ENCODE measurements at regions not wholly inside any gene's neighbourhood (a gene's known extent, or its start where the extent isn't known, plus 50 kb on each side); places are given as distances from the start of the nearest gene placed in this dataset.

DNA sequence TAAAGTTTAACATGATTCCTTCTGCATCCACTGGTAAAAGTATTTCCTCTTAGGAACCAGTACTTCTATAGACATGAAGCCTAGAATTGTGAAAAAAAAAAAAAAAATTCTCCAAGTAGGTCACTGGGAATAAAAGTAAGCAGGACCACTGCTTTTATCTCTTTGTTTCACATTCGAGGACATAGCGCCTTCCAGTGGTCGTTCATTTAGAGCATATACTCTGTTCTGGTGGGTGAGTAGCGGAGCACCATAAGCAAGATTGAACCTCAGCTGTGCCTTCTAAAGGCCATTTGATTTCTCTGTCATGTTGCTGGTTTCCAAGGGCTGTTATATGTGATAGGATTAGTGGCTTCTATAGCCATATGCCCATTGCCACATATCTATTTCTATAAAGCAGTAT, 393.1 kb downstream of the TMEM232 start:
- WGBS, 2 experiments, result 53 to 61% methylated on average over 4 of the region's 4 CpGs
- H3K27ac ChIP-seq (ENCODE audit: insufficient read depth, low read depth, low read length, poor library complexity, severe bottlenecking), result no peak overlapping the region
- H3K4me1 ChIP-seq (ENCODE audit: control insufficient read depth, insufficient read depth, low read length), result no peaks in the 10 kb centered on the region
- no peaks in the 10 kb centered on the region for H3K9me3 ChIP-seq (ENCODE audit: control insufficient read depth, low read length)
- no peaks in the 10 kb centered on the region for H3K36me3 ChIP-seq (ENCODE audit: control insufficient read depth, insufficient read depth, low read length)
- H3K27me3 ChIP-seq (ENCODE audit: control insufficient read depth, insufficient read depth, low read length, poor library complexity, severe bottlenecking), result no peaks in the 10 kb centered on the region
- H3K4me3 ChIP-seq (ENCODE audit: insufficient read depth, low read depth, low read length), result no peak overlapping the region

DNA sequence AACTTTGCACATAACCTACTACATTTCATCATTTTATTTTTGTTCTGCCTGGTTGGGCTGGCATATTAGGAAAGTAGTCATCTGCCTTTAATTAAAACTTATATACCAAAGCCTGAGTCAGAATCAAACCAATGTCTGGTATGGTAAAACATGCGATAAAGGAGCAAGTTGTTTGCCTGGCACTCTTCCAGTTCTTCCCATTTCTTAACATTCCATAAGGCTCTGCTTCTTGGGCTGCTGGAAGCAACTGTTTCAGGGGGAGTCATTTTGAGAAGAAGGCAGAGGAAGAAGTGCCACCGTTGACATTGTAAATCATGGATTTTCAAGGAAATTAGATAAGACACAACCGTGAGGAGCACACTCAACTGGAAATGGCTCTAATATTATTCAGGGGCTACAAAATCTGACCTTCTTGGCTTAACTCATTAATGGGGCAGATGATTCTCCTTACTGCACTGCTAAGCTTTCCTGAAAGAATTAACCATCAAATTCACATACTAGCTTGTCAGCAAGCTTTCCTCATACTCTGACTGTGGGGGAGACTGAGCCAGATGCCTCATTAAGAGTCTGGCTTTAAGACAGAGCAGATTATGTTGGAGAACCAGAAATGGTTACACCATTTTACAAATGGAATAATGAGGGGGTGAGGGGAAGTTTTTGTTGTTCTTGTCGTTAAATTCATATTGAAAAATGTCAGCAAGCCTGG, 391.0 kb downstream of the TMEM232 start:
- Histone ChIP-seq H3K27ac (ENCODE audit: insufficient read depth, low read depth, low read length, poor library complexity, severe bottlenecking) (no peak overlapping the region), H3K9me3 (ENCODE audit: control insufficient read depth, low read length) (no peaks in the 10 kb centered on the region), H3K4me3 (ENCODE audit: insufficient read depth, low read depth, low read length) (no peak overlapping the region), H3K4me1 (ENCODE audit: control insufficient read depth, insufficient read depth, low read length) (no peaks in the 10 kb centered on the region), H3K36me3 (ENCODE audit: control insufficient read depth, insufficient read depth, low read length) (no peaks in the 10 kb centered on the region), H3K27me3 (ENCODE audit: control insufficient read depth, insufficient read depth, low read length, poor library complexity, severe bottlenecking) (no peaks in the 10 kb centered on the region)
- WGBS, 2 experiments, result 93 to 97% methylated on average over 4 of the region's 4 CpGs

DNA sequence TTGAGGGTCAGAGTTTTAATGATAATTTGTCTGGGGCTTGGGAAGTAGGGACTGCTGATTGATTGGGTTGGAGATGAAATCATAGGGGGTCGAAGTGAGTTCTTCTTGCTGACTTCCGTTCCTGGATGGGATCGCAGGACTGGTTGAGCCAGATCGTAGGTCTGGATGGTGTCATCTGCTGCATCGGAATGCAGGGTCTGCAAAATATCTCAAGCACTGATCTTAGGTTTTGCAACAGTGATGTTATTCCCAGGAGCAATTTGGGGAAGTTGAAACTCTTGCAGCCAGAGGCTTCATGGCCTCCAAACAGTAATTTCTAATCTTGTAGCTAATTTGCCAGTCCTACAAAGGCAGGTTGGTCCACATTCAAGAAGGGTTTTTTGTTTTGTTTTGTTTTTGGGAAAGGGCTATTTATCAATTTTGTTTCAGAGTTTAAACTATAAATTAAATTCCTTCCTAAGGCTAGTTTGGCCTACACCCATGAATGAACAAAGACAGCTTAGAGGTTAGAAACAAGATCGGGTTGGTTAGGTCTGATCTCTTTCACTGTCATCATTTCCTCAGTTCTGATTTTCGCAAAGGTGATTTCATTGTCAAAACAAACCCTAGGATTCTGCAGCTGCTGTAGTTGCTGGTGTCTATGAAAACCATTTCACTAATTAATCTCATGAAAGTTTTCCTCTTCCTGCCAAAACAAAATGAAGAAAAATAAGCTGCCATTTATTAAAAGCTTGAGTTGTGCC, 388.0 kb downstream of the TMEM232 start:
- Histone ChIP-seq H3K4me3 (ENCODE audit: insufficient read depth, low read depth, low read length) (no peak overlapping the region), H3K27ac (ENCODE audit: insufficient read depth, low read depth, low read length, poor library complexity, severe bottlenecking) (no peak overlapping the region), H3K36me3 (ENCODE audit: control insufficient read depth, insufficient read depth, low read length) (no peaks in the 10 kb centered on the region), H3K4me1 (ENCODE audit: control insufficient read depth, insufficient read depth, low read length) (no peaks in the 10 kb centered on the region), H3K27me3 (ENCODE audit: control insufficient read depth, insufficient read depth, low read length, poor library complexity, severe bottlenecking) (no peaks in the 10 kb centered on the region), H3K9me3 (ENCODE audit: control insufficient read depth, low read length) (no peaks in the 10 kb centered on the region)
- 93 to 97% methylated on average over 7 of the region's 7 CpGs for WGBS, 2 experiments

DNA sequence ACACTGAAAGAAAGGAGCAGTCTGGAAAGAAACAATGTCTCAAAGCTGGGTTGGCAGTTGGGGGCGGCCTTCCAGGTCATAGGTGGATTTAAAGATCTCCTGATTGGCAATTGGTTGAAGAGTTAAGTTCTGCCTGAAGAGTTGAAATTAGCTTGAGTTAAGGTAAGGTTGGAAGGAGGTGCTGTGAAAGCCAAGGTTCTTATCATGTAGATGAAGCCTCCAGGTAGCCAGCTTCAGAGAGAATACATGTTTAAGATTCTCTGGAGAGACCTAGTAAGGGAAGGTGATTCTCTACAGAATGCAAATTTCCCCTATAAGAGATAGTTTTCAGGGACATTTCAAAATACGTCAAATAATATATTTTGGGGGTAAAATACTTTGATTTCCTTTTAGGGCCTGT, 387.1 kb downstream of the TMEM232 start:
- H3K27ac ChIP-seq (ENCODE audit: insufficient read depth, low read depth, low read length, poor library complexity, severe bottlenecking), result no peak overlapping the region

DNA sequence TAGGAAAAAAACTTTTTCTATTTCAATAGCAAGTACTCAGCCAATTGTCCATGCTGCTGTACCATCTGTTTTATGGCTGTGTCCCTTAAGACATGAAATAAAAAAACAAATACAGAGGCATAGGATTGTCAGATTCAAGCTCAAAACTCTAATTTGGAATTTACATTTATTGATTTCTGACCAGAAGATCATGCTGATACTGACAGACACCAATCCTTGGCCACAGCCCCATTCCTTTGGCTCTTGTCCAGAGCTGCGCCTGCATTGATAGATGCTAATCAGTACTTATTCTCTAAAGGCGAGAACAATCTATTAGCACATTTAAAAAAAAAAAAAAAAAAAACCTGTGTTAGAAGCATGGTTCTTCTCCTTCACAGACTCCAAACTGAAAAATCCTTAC, 384.6 kb downstream of the TMEM232 start:
- Histone ChIP-seq H3K9me3 (ENCODE audit: control insufficient read depth, low read length) (no peaks in the 10 kb centered on the region), H3K36me3 (ENCODE audit: control insufficient read depth, insufficient read depth, low read length) (no peaks in the 10 kb centered on the region), H3K4me1 (ENCODE audit: control insufficient read depth, insufficient read depth, low read length) (no peaks in the 10 kb centered on the region), H3K27ac (ENCODE audit: insufficient read depth, low read depth, low read length, poor library complexity, severe bottlenecking) (no peak overlapping the region), H3K4me3 (ENCODE audit: insufficient read depth, low read depth, low read length) (no peak overlapping the region), H3K27me3 (ENCODE audit: control insufficient read depth, insufficient read depth, low read length, poor library complexity, severe bottlenecking) (no peaks in the 10 kb centered on the region)
- WGBS, 2 experiments, result 90 to 100% methylated on average over 2 of the region's 2 CpGs

More for the DNA sequence above, 387.1 kb downstream of the TMEM232 start:
- no peak overlapping the region for H3K4me3 ChIP-seq (ENCODE audit: insufficient read depth, low read depth, low read length)
- no peaks in the 10 kb centered on the region for H3K27me3 ChIP-seq (ENCODE audit: control insufficient read depth, insufficient read depth, low read length, poor library complexity, severe bottlenecking)
- no peaks in the 10 kb centered on the region for H3K9me3 ChIP-seq (ENCODE audit: control insufficient read depth, low read length)
- H3K4me1 ChIP-seq (ENCODE audit: control insufficient read depth, insufficient read depth, low read length), result no peaks in the 10 kb centered on the region
- 90 to 99% methylated on average over 2 of the region's 2 CpGs for WGBS, 2 experiments
- H3K36me3 ChIP-seq (ENCODE audit: control insufficient read depth, insufficient read depth, low read length), result no peaks in the 10 kb centered on the region

DNA sequence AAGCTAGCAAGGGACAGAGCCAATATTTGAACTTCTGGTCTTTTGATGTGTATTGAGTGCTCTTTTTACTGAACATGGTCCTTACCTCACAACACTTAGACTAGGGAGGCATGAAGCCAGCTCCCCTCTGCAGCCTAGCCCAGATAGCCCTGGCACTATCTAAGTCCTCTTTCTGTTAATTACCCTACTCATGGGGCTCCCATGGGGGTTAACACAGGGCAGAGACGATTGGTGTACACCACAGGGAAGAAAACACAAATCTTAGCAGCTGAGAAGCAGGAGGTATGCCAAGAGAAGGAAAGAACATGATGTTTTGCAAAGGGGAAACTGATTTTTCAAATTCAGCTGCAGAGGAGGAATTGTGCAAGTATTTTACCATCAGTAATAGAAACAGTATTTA, 383.8 kb downstream of the TMEM232 start:
- no peaks in the 10 kb centered on the region for H3K9me3 ChIP-seq (ENCODE audit: control insufficient read depth, low read length)
- no peak overlapping the region for H3K27ac ChIP-seq (ENCODE audit: insufficient read depth, low read depth, low read length, poor library complexity, severe bottlenecking)
- 77 to 90% methylated on average over 1 of the region's 1 CpG for WGBS, 2 experiments
- no peaks in the 10 kb centered on the region for H3K36me3 ChIP-seq (ENCODE audit: control insufficient read depth, insufficient read depth, low read length)
- H3K4me3 ChIP-seq (ENCODE audit: insufficient read depth, low read depth, low read length), result no peak overlapping the region
- no peaks in the 10 kb centered on the region for H3K4me1 ChIP-seq (ENCODE audit: control insufficient read depth, insufficient read depth, low read length)
- no peaks in the 10 kb centered on the region for H3K27me3 ChIP-seq (ENCODE audit: control insufficient read depth, insufficient read depth, low read length, poor library complexity, severe bottlenecking)

DNA sequence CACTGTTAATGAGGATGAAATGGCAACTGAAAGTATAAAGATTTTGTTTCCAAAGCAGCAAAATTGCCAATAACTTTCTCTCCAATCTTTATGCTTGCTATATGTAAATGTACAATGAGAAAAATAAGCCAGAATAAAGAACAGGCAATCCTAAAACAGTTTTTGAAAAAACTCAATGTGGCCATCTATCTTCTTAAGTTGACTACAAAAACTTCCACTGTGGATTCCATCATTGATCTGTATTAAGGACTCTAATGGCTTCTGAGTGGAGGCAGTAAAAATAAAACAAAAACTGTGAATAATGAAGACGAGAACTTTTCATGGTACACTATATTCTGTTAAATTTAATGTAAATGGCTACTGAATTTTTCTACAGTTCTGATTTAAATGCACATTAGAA, 382.9 kb downstream of the TMEM232 start:
- Histone ChIP-seq H3K9me3 (ENCODE audit: control insufficient read depth, low read length) (no peaks in the 10 kb centered on the region), H3K4me1 (ENCODE audit: control insufficient read depth, insufficient read depth, low read length) (no peaks in the 10 kb centered on the region), H3K27me3 (ENCODE audit: control insufficient read depth, insufficient read depth, low read length, poor library complexity, severe bottlenecking) (no peaks in the 10 kb centered on the region), H3K4me3 (ENCODE audit: insufficient read depth, low read depth, low read length) (no peak overlapping the region), H3K36me3 (ENCODE audit: control insufficient read depth, insufficient read depth, low read length) (no peaks in the 10 kb centered on the region), H3K27ac (ENCODE audit: insufficient read depth, low read depth, low read length, poor library complexity, severe bottlenecking) (no peak overlapping the region)
- WGBS, 2 experiments, result 100% methylated on average over 1 of the region's 1 CpG; no CpG with 5 or more reads in 1 of the 2 experiments

DNA sequence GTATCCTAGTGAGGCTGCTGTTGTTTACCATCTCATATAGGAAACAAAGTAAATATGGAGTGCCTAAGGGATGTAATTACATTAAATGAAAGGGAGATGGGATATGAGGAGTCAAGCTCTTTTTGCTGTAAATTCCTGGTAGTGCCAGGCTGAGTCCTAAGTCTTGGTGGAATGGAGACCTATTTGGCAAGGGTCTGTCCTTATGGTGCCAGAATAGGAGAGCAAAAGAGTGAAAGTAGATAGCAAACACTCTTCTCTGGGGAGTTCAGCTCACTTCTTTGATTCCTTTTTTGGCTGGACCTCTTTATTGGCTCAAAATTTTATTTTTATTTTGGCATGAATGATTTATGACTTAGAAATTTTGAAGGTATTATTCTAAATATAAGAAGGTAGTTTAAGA, 380.8 kb downstream of the TMEM232 start:
- H3K36me3 ChIP-seq (ENCODE audit: control insufficient read depth, insufficient read depth, low read length), result no peaks in the 10 kb centered on the region
- no peak overlapping the region for H3K27ac ChIP-seq (ENCODE audit: insufficient read depth, low read depth, low read length, poor library complexity, severe bottlenecking)
- no peak overlapping the region for H3K4me3 ChIP-seq (ENCODE audit: insufficient read depth, low read depth, low read length)
- no peaks in the 10 kb centered on the region for H3K27me3 ChIP-seq (ENCODE audit: control insufficient read depth, insufficient read depth, low read length, poor library complexity, severe bottlenecking)
- no peaks in the 10 kb centered on the region for H3K4me1 ChIP-seq (ENCODE audit: control insufficient read depth, insufficient read depth, low read length)
- H3K9me3 ChIP-seq (ENCODE audit: control insufficient read depth, low read length), result no peaks in the 10 kb centered on the region

DNA sequence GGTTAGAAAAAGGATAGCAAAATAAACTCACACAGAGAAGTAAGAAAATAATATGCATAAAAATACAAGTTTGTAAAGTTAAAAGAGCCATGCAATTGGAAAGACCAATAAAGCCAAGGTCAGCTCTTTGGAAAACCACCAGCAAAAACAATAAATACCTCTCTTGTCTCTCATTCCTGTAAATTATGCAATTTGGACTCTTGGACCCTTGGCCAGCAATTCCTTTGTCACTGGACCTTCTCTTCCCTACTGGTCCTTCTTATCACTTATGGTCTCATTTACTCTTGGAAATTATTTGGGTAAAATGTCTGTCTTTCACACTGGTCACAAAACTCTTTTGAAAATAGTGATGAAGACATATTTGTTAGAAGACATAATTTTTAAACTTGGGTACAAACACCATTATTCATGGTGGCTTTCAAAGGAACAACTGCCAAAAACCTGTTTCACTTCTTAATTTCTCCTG, 379.5 kb downstream of the TMEM232 start:
- no peaks in the 10 kb centered on the region for H3K27me3 ChIP-seq (ENCODE audit: control insufficient read depth, insufficient read depth, low read length, poor library complexity, severe bottlenecking)
- no peaks in the 10 kb centered on the region for H3K36me3 ChIP-seq (ENCODE audit: control insufficient read depth, insufficient read depth, low read length)
- H3K4me3 ChIP-seq (ENCODE audit: insufficient read depth, low read depth, low read length), result no peak overlapping the region
- no peaks in the 10 kb centered on the region for H3K9me3 ChIP-seq (ENCODE audit: control insufficient read depth, low read length)
- H3K27ac ChIP-seq (ENCODE audit: insufficient read depth, low read depth, low read length, poor library complexity, severe bottlenecking), result no peak overlapping the region
- H3K4me1 ChIP-seq (ENCODE audit: control insufficient read depth, insufficient read depth, low read length), result no peaks in the 10 kb centered on the region

DNA sequence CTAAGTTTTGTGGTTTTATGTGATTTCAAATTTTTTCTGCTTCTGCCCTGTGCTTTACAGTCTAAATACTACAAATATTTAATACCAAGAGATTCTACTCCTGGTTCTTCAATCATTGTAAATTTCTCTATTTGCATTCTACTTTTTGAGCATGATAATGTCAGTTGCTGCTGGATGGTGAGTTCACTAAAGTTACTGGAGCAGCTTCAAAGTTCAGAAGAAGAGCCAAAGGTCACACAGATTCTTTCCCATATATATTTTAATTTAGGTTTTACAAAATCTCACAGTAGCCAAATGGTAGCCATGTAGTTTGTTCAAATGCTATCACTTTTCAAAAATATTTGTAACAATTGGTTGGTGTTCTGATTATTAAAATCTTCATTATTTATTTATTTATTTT, 378.7 kb downstream of the TMEM232 start:
- no peak overlapping the region for H3K27ac ChIP-seq (ENCODE audit: insufficient read depth, low read depth, low read length, poor library complexity, severe bottlenecking)
- no peaks in the 10 kb centered on the region for H3K36me3 ChIP-seq (ENCODE audit: control insufficient read depth, insufficient read depth, low read length)
- no peak overlapping the region for H3K4me3 ChIP-seq (ENCODE audit: insufficient read depth, low read depth, low read length)
- H3K9me3 ChIP-seq (ENCODE audit: control insufficient read depth, low read length), result no peaks in the 10 kb centered on the region
- H3K4me1 ChIP-seq (ENCODE audit: control insufficient read depth, insufficient read depth, low read length), result no peaks in the 10 kb centered on the region
- no peaks in the 10 kb centered on the region for H3K27me3 ChIP-seq (ENCODE audit: control insufficient read depth, insufficient read depth, low read length, poor library complexity, severe bottlenecking)
